GM12878 (cell line): ENCODE measurements at regions not wholly inside any gene's neighbourhood (a gene's known extent, or its start where the extent isn't known, plus 50 kb on each side); places are given as distances from the start of the nearest gene placed in this dataset.

ENCODE experiments used
- ATAC-seq: fragments of 200-7000 bp; cut with Tn5 transposase; 3 replicates; pipeline ENCODE4 v1.9.1; 2020; ENCODE audit warnings: mild to moderate bottlenecking, moderate library complexity
- BruUV-seq: library from RNA; stranded (reverse); fragments of 400-500 nt; replicated peaks from 2 replicates; lab custom pipeline; 2021; lab: Mats Ljungman, UMichigan
- CTCF ChIA-PET: fragments of 300-600 bp; sonication (Branson Sonifier 250); formaldehyde crosslinking; extraction: SDS; loops from one replicate; lab custom pipeline; 2021; ENCODE audit warnings: inconsistent platforms; lab: Yijun Ruan, JAX
- POLR2A ChIA-PET: fragments of 350-600 bp; formaldehyde crosslinking; extraction: SDS; loops from one replicate; lab custom pipeline; 2021; ENCODE audit warnings: inconsistent platforms; lab: Charles Lee
- RAD21 ChIA-PET: fragments of 300-600 bp; sonication (Branson Sonifier 250); formaldehyde crosslinking; loops from one replicate; lab custom pipeline; 2023; ENCODE audit warnings: antibody characterized with exemption; ENCODE audit not compliant: unreplicated experiment; lab: Charles Lee
- SMC1A ChIA-PET: fragments of 300-600 bp; sonication (Branson Sonifier 250); formaldehyde crosslinking; loops from one replicate; lab custom pipeline; 2023; ENCODE audit not compliant: unreplicated experiment, uncharacterized antibody; lab: Charles Lee
- DNase-seq: peaks from one replicate; pipeline ENCODE4 v3.0.0-alpha.2; 2011; ENCODE audit warnings: low read depth, low spot score
- FAIRE-seq: peaks from 3 replicates; lab custom pipeline; 2011; peaks lifted over from hg19 to GRCh38; lab: Jason Lieb, UNC
- H2AFZ ChIP-seq: 2 replicates; pipeline ENCODE4 v1.6.0; 2011; ENCODE audit warnings: low read depth, low read length, control low read depth; ENCODE audit not compliant: control insufficient read depth
- H3K27ac ChIP-seq: 2 replicates; pipeline ENCODE4 v1.5.1; 2011; ENCODE audit warnings: control low read depth; ENCODE audit not compliant: control insufficient read depth, insufficient read depth
- H3K27me3 ChIP-seq, 2 experiments: replicated peaks in 1 of 2; 2 replicates each; pipeline versions ENCODE4 v1.6.0 to v1.6.1; 2011; ENCODE audit warnings: low read length in 1 of 2; ENCODE audit not compliant: control insufficient read depth in 2 of 2, insufficient read depth in 2 of 2
- H3K36me3 ChIP-seq, 2 experiments: 2 replicates each; pipeline ENCODE4 v1.5.1; 2011; ENCODE audit warnings: low read length in 1 of 2; ENCODE audit not compliant: control insufficient read depth in 2 of 2, insufficient read depth in 2 of 2
- H3K4me1 ChIP-seq: 2 replicates; pipeline ENCODE4 v1.6.1; 2011; ENCODE audit warnings: mild to moderate bottlenecking, low read length, moderate library complexity, mixed read lengths; ENCODE audit not compliant: control insufficient read depth, insufficient read depth
- H3K4me2 ChIP-seq: 2 replicates; pipeline ENCODE4 v1.6.0; 2011; ENCODE audit warnings: control low read depth; ENCODE audit not compliant: control insufficient read depth, insufficient read depth
- H3K4me3 ChIP-seq: fragments of 200-600 bp; sonication (generic); 2 replicates; pipeline ENCODE4 v1.5.1; 2016
- H3K79me2 ChIP-seq: 2 replicates; pipeline ENCODE4 v1.6.0; 2011; ENCODE audit warnings: low read length; ENCODE audit not compliant: control insufficient read depth, insufficient read depth
- H3K9ac ChIP-seq: 2 replicates; pipeline ENCODE4 v1.8.0; 2011; ENCODE audit warnings: low read length, control low read depth, mixed read lengths; ENCODE audit not compliant: control insufficient read depth, insufficient read depth
- H3K9me3 ChIP-seq: replicated peaks from 3 replicates; pipeline ENCODE4 v1.5.1; 2011; ENCODE audit warnings: mild to moderate bottlenecking, low read length; ENCODE audit not compliant: control insufficient read depth, insufficient read depth
- H4K20me1 ChIP-seq: 2 replicates; pipeline ENCODE4 v1.6.0; 2011; ENCODE audit not compliant: control insufficient read depth, insufficient read depth
- BCL3 ChIP-seq: IDR thresholded peaks from 2 replicates; pipeline ENCODE4 v1.6.1; 2011; ENCODE audit warnings: borderline replicate concordance, low read depth, mild to moderate bottlenecking, moderate library complexity, low read length; ENCODE audit not compliant: insufficient read depth, poor library complexity, severe bottlenecking
- CBX3 ChIP-seq: fragments of 200-600 bp; sonication (generic); IDR thresholded peaks from 2 replicates; pipeline ENCODE4 v1.6.1; 2016; ENCODE audit warnings: low read depth, borderline replicate concordance
- EP300 ChIP-seq, 2 experiments: fragments of 150-350 bp in 1 of 2; IDR thresholded peaks; 2 replicates each; pipeline ENCODE4 v1.6.1; 2011 to 2012; ENCODE audit warnings: low read depth in 2 of 2, low read length in 2 of 2, borderline replicate concordance in 1 of 2, improper control_type of control experiment in 1 of 2, inconsistent platforms in 1 of 2; ENCODE audit not compliant: control insufficient read depth in 1 of 2
- HDGF ChIP-seq: fragments of 450-650 bp; IDR thresholded peaks from 2 replicates; pipeline ENCODE4 v1.6.1; 2016; ENCODE audit warnings: antibody characterized with exemption
- HSF1 ChIP-seq: fragments of 150-350 bp; IDR thresholded peaks from 2 replicates; pipeline ENCODE4 v1.6.1; 2014; ENCODE audit warnings: mild to moderate bottlenecking, low read depth, low read length
- MEF2B ChIP-seq: fragments of 450-650 bp; IDR thresholded peaks from 2 replicates; pipeline ENCODE4 v1.6.1; 2018; ENCODE audit warnings: mild to moderate bottlenecking, moderate library complexity; ENCODE audit not compliant: partially characterized antibody, poor library complexity, severe bottlenecking
- NRF1 ChIP-seq: conservative IDR thresholded peaks from 2 replicates; pipeline ENCODE4 v1.6.1; 2011; ENCODE audit warnings: mild to moderate bottlenecking, low read depth, low read length, improper control_type of control experiment
- PAX8 ChIP-seq: fragments of 450-650 bp; IDR thresholded peaks from 2 replicates; pipeline ENCODE4 v1.6.1; 2017; ENCODE audit warnings: mild to moderate bottlenecking, moderate library complexity
- RB1 ChIP-seq: fragments of 450-650 bp; formaldehyde crosslinking; IDR thresholded peaks from 2 replicates; pipeline ENCODE4 v1.6.1; 2017; ENCODE audit warnings: mild to moderate bottlenecking, borderline replicate concordance
- RFX5 ChIP-seq: IDR thresholded peaks from 2 replicates; pipeline ENCODE4 v1.6.1; 2011; ENCODE audit warnings: low read depth, low read length, improper control_type of control experiment
- SIN3A ChIP-seq: IDR thresholded peaks from 2 replicates; pipeline ENCODE4 v1.6.1; 2012; ENCODE audit warnings: low read depth, low read length, improper control_type of control experiment
- TARDBP ChIP-seq: IDR thresholded peaks from 2 replicates; pipeline ENCODE4 v1.6.1; 2016; ENCODE audit warnings: borderline replicate concordance
- ZBTB11 ChIP-seq: fragments of 450-650 bp; formaldehyde crosslinking; IDR thresholded peaks from 2 replicates; pipeline ENCODE4 v1.5.0; 2022; ENCODE audit warnings: mild to moderate bottlenecking, missing genetic modification characterization
- WGBS: methylation state at CpG from one replicate; pipeline ENCODE4 v1.1.6; 2016; ENCODE audit warnings: low lambda C conversion rate; ENCODE audit not compliant: insufficient replicate concordance, insufficient coverage; ENCODE audit errors: missing lambda C conversion rate; 5-methylcytosine and 5-hydroxymethylcytosine counted together
- in situ Hi-C: fragments of 300-500 bp; cut with MboI; formaldehyde crosslinking; loops from 9 replicates; pipeline ENCODE4 v1.14.3; 2018; ENCODE audit warnings: mixed read lengths
- intact Hi-C: fragments of 100-400 bp; cut with micrococcal nuclease; formaldehyde crosslinking; loops from one replicate; pipeline ENCODE4 v1.14.2; 2022; ENCODE audit not compliant: unreplicated experiment
- TF ChIP-seq, protein P1 (sequence below): fragments of 450-650 bp; IDR thresholded peaks from 2 replicates; pipeline ENCODE4 v1.6.1; 2017; ENCODE audit warnings: borderline replicate concordance
- TF ChIP-seq, protein P2 (sequence below): fragments of 450-650 bp; IDR thresholded peaks from 2 replicates; pipeline ENCODE4 v1.6.1; 2017; ENCODE audit warnings: mild to moderate bottlenecking

DNA sequence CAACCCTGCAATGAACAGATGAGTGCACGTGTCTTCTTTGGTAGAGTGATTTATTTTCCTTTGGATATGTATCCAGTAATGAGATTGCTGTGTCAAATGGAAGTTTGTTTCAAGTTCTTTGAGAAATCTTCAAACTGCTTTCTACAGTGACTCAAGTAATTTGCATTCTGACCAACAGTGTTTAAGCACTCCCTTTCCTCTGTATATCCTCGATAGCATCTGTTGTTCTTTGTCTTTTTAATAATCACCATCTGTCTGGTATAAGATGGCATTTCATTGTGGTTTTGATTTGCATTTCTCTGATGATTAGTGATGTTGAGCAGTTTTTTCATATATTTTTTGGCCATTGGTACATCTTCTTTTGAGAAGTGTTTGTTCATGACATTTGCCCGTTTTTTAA lies 1608.3 kb upstream of the ZEB2 start:
- Histone ChIP-seq H3K9me3 (no peaks in the 10 kb centered on the region), H3K79me2 (no peaks in the 10 kb centered on the region), H3K4me1 (no peaks in the 10 kb centered on the region), H3K27ac (no peak overlapping the region), H4K20me1 (no peaks in the 10 kb centered on the region), H2AFZ (no peak overlapping the region), H3K4me2 (no peak overlapping the region), H3K9ac (no peak overlapping the region), H3K27me3 (no peaks in the 10 kb centered on the region), H3K4me3 (no peak overlapping the region), H3K36me3 (no peaks in the 10 kb centered on the region)
- in situ Hi-C loops, result no loop called here
- RAD21 ChIA-PET, result no interaction called here
- CTCF ChIA-PET, result interaction anchor here (1.5 kb wide), 1 partner anchor 8 kb away, joined by 3 read pairs; no protein-coding TSS in a partner anchor
- ATAC-seq, result no peak
- POLR2A ChIA-PET, result no interaction called here
- WGBS, result 0% methylated on average over 3 of the region's 3 CpGs
- SMC1A ChIA-PET, result interaction anchor here (1.8 kb wide), 1 partner anchor 13 kb away, joined by 4 read pairs; no protein-coding TSS in a partner anchor
- no peak for FAIRE-seq
- TF ChIP-seq CBX3 (no peak), HDGF (no peak), ZBTB11 (no peak), EP300 (IDR thresholded peaks at IDR 0.05; ENCODE audit: borderline replicate concordance in 1 of 2, control insufficient read depth in 1 of 2, low read depth in 2 of 2, low read length in 2 of 2) (no peak), HSF1 (no peak), MEF2B (no peak), BCL3 (no peak), PAX8 (no peak), RFX5 (no peak), TARDBP (no peak), SIN3A (no peak), RB1 (no peak), NRF1 (no peak)
- TF ChIP-seq, protein P1, sequence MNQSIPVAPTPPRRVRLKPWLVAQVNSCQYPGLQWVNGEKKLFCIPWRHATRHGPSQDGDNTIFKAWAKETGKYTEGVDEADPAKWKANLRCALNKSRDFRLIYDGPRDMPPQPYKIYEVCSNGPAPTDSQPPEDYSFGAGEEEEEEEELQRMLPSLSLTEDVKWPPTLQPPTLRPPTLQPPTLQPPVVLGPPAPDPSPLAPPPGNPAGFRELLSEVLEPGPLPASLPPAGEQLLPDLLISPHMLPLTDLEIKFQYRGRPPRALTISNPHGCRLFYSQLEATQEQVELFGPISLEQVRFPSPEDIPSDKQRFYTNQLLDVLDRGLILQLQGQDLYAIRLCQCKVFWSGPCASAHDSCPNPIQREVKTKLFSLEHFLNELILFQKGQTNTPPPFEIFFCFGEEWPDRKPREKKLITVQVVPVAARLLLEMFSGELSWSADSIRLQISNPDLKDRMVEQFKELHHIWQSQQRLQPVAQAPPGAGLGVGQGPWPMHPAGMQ, result no peak
- TF ChIP-seq, protein P2, sequence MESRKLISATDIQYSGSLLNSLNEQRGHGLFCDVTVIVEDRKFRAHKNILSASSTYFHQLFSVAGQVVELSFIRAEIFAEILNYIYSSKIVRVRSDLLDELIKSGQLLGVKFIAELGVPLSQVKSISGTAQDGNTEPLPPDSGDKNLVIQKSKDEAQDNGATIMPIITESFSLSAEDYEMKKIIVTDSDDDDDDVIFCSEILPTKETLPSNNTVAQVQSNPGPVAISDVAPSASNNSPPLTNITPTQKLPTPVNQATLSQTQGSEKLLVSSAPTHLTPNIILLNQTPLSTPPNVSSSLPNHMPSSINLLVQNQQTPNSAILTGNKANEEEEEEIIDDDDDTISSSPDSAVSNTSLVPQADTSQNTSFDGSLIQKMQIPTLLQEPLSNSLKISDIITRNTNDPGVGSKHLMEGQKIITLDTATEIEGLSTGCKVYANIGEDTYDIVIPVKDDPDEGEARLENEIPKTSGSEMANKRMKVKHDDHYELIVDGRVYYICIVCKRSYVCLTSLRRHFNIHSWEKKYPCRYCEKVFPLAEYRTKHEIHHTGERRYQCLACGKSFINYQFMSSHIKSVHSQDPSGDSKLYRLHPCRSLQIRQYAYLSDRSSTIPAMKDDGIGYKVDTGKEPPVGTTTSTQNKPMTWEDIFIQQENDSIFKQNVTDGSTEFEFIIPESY, result no peak
- no peak for DNase-seq
- no TSS peak for BruUV-seq
- intact Hi-C loops, result no loop called here
